Breast epithelium (tissue), 3 donors: ENCODE measurements at regions not wholly inside any gene's neighbourhood (a gene's known extent, or its start where the extent isn't known, plus 50 kb on each side); places are given as distances from the start of the nearest gene placed in this dataset.

Experiments
- CTCF ChIP-seq, 3 donors: fragments of 450-650 bp; IDR thresholded peaks; one replicate each; pipeline ENCODE4 v1.5.1; 2016 to 2017; ENCODE audit warnings: antibody characterized with exemption in 3 of 3, mild to moderate bottlenecking in 3 of 3, moderate library complexity in 3 of 3
- POLR2A ChIP-seq: fragments of 450-650 bp; IDR thresholded peaks from one replicate; pipeline ENCODE4 v1.6.1; 2016; ENCODE audit warnings: antibody characterized with exemption, mild to moderate bottlenecking, moderate library complexity
- POLR2AphosphoS5 ChIP-seq, 3 donors: sonication (generic); formaldehyde crosslinking; IDR thresholded peaks; one replicate each; pipeline ENCODE4 v1.6.1; 2017; ENCODE audit warnings: antibody characterized with exemption in 3 of 3

- TF ChIP-seq CTCF (IDR thresholded peaks at IDR 0.05): no peak
- TF ChIP-seq POLR2AphosphoS5 (IDR thresholded peaks at IDR 0.05): no peak
- no peak for TF ChIP-seq POLR2A
Measured at GRCh38 chrX:9241427-9241826, 207.5 kb upstream of the FAM9B start.
